ENCODE measurements at regions not wholly inside any gene's neighbourhood (a gene's known extent, or its start where the extent isn't known, plus 50 kb on each side); places are given as distances from the start of the nearest gene placed in this dataset.
A peak's percentile ranks its signal among the peaks of the same experiment; 100 is the strongest.

GRCh38 chr3:30129765-30130164, 476.6 kb upstream of the TGFBR2 start:
- Histone ChIP-seq H3K27me3 (replicated peaks) (no peaks in the 10 kb centered on the region), H3K4me3 (ENCODE audit: low read depth, low read length) (no peak overlapping the region), H3K36me3 (replicated peaks) (no peaks in the 10 kb centered on the region), H3K27ac (no peak overlapping the region)
- DNase-seq = no peak
- TF ChIP-seq CTCF (IDR thresholded peaks at IDR 0.05; ENCODE audit: low read depth, low read length, missing control alignments) = no peak
- in situ Hi-C loops (cut with HindIII; ENCODE audit: low pct_ligation_motif_present, low sequenced_read_pairs) = no loop called here

- in situ Hi-C loops (cut with HindIII; ENCODE audit: low pct_ligation_motif_present, low sequenced_read_pairs) = no loop called here
- no peak for DNase-seq
- no peaks in the 10 kb centered on the region for H3K36me3 ChIP-seq (replicated peaks)
- TF ChIP-seq CTCF (IDR thresholded peaks at IDR 0.05; ENCODE audit: low read depth, low read length, missing control alignments) = no peak
- no peak overlapping the region for H3K27ac ChIP-seq
- H3K27me3 ChIP-seq (replicated peaks) = no peaks in the 10 kb centered on the region
- no peak overlapping the region for H3K4me3 ChIP-seq (ENCODE audit: low read depth, low read length)
These were observed 476.0 kb upstream of the TGFBR2 start for GRCh38 chr3:30130391-30130790.

- no peaks in the 10 kb centered on the region for H3K27me3 ChIP-seq (replicated peaks)
- in situ Hi-C loops (cut with HindIII; ENCODE audit: low pct_ligation_motif_present, low sequenced_read_pairs) = no loop called here
- H3K36me3 ChIP-seq (replicated peaks) = no peaks in the 10 kb centered on the region
- DNase-seq = no peak
- no peak overlapping the region for H3K27ac ChIP-seq
- H3K4me3 ChIP-seq (ENCODE audit: low read depth, low read length) = no peak overlapping the region
- TF ChIP-seq CTCF (IDR thresholded peaks at IDR 0.05; ENCODE audit: low read depth, low read length, missing control alignments) = no peak
These were observed 475.2 kb upstream of the TGFBR2 start for GRCh38 chr3:30131191-30131590.

- Histone ChIP-seq H3K27ac (no peak overlapping the region), H3K4me3 (ENCODE audit: low read depth, low read length) (no peak overlapping the region), H3K36me3 (replicated peaks) (no peaks in the 10 kb centered on the region), H3K27me3 (replicated peaks) (no peaks in the 10 kb centered on the region)
- in situ Hi-C loops (cut with HindIII; ENCODE audit: low pct_ligation_motif_present, low sequenced_read_pairs) = no loop called here
- DNase-seq = no peak
- TF ChIP-seq CTCF (IDR thresholded peaks at IDR 0.05; ENCODE audit: low read depth, low read length, missing control alignments) = peak; percentile 17
These were observed 471.2 kb upstream of the TGFBR2 start for GRCh38 chr3:30135190-30135589.

GRCh38 chr3:30139283-30139682, 467.1 kb upstream of the TGFBR2 start:
- in situ Hi-C loops (cut with HindIII; ENCODE audit: low pct_ligation_motif_present, low sequenced_read_pairs) = no loop called here
- Histone ChIP-seq H3K27me3 (replicated peaks) (no peaks in the 10 kb centered on the region), H3K27ac (no peak overlapping the region), H3K36me3 (replicated peaks) (no peaks in the 10 kb centered on the region), H3K4me3 (ENCODE audit: low read depth, low read length) (no peak overlapping the region)
- no peak for DNase-seq
- no peak for TF ChIP-seq CTCF (IDR thresholded peaks at IDR 0.05; ENCODE audit: low read depth, low read length, missing control alignments)

- no peaks in the 10 kb centered on the region for H3K36me3 ChIP-seq (replicated peaks)
- DNase-seq = no peak
- in situ Hi-C loops (cut with HindIII; ENCODE audit: low pct_ligation_motif_present, low sequenced_read_pairs) = no loop called here
- TF ChIP-seq CTCF (IDR thresholded peaks at IDR 0.05; ENCODE audit: low read depth, low read length, missing control alignments) = no peak
- no peak overlapping the region for H3K4me3 ChIP-seq (ENCODE audit: low read depth, low read length)
- H3K27me3 ChIP-seq (replicated peaks) = no peaks in the 10 kb centered on the region
- no peak overlapping the region for H3K27ac ChIP-seq
These were observed 465.9 kb upstream of the TGFBR2 start for GRCh38 chr3:30140356-30141075.
